H9 (cell line): ENCODE measurements at regions not wholly inside any gene's neighbourhood (a gene's known extent, or its start where the extent isn't known, plus 50 kb on each side); places are given as distances from the start of the nearest gene placed in this dataset.

Experiments used
- DNase-seq: peaks from one replicate; pipeline ENCODE4 v3.0.0-alpha.2; 2017
- H2AFZ ChIP-seq: one replicate; pipeline ENCODE4 v1.6.1; 2013; ENCODE audit warnings: mild to moderate bottlenecking, low read length, control low read depth, moderate library complexity
- H2AK5ac ChIP-seq: 2 replicates; pipeline ENCODE4 v1.6.1; 2013; ENCODE audit warnings: low read length, control low read depth, mixed read lengths; ENCODE audit not compliant: insufficient read length
- H2BK120ac ChIP-seq: one replicate; pipeline ENCODE4 v1.6.1; 2013; ENCODE audit warnings: low read depth, mild to moderate bottlenecking, low read length, control low read depth, inconsistent platforms; ENCODE audit not compliant: poor library complexity, severe bottlenecking
- H2BK12ac ChIP-seq: 2 replicates; pipeline ENCODE4 v1.6.1; 2013; ENCODE audit warnings: low read length, control low read depth, mixed read lengths, low read depth; ENCODE audit not compliant: insufficient read length
- H2BK15ac ChIP-seq: 2 replicates; pipeline ENCODE4 v1.6.1; 2013; ENCODE audit warnings: low read depth, low read length, control low read depth
- H2BK20ac ChIP-seq: one replicate; pipeline ENCODE4 v1.6.1; 2013; ENCODE audit warnings: low read depth, mild to moderate bottlenecking, low read length, control low read depth, inconsistent platforms; ENCODE audit not compliant: poor library complexity, severe bottlenecking
- H2BK5ac ChIP-seq: 2 replicates; pipeline ENCODE4 v1.6.1; 2013; ENCODE audit warnings: low read length, control low read depth, mixed read lengths; ENCODE audit not compliant: insufficient read length
- H3K14ac ChIP-seq: 2 replicates; pipeline ENCODE4 v1.6.1; 2013; ENCODE audit warnings: low read length, control low read depth; ENCODE audit not compliant: insufficient read depth
- H3K18ac ChIP-seq: 2 replicates; pipeline ENCODE4 v1.6.1; 2013; ENCODE audit warnings: low read depth, mild to moderate bottlenecking, mixed read lengths, low read length, control low read depth; ENCODE audit not compliant: insufficient read length
- H3K23ac ChIP-seq: 2 replicates; pipeline ENCODE4 v1.6.1; 2013; ENCODE audit warnings: low read length, control low read depth, mixed read lengths, low read depth; ENCODE audit not compliant: insufficient read length
- H3K23me2 ChIP-seq: 2 replicates; pipeline ENCODE4 v1.6.1; 2013; ENCODE audit warnings: low read depth, mild to moderate bottlenecking, mixed read lengths, low read length, control low read depth; ENCODE audit not compliant: insufficient read length, poor library complexity, severe bottlenecking
- H3K27ac ChIP-seq: 2 replicates; pipeline ENCODE4 v1.5.1; 2013; ENCODE audit warnings: low read length, control low read depth, mixed read lengths, low read depth; ENCODE audit not compliant: insufficient read length
- H3K27me3 ChIP-seq: 2 replicates; pipeline ENCODE4 v1.6.1; 2013; ENCODE audit warnings: low read length, control low read depth, inconsistent platforms; ENCODE audit not compliant: insufficient read depth
- H3K4ac ChIP-seq: 2 replicates; pipeline ENCODE4 v1.6.1; 2013; ENCODE audit warnings: low read depth, mild to moderate bottlenecking, control low read depth, inconsistent platforms, low read length, moderate library complexity
- H3K4me1 ChIP-seq: 2 replicates; pipeline ENCODE4 v1.6.1; 2013; ENCODE audit warnings: low read length, control low read depth, inconsistent platforms; ENCODE audit not compliant: insufficient read depth
- H3K4me2 ChIP-seq: 2 replicates; pipeline ENCODE4 v1.6.1; 2013; ENCODE audit warnings: low read length, control low read depth, mixed read lengths; ENCODE audit not compliant: insufficient read length, insufficient read depth
- H3K56ac ChIP-seq: 2 replicates; pipeline ENCODE4 v1.6.1; 2013; ENCODE audit warnings: low read depth, mild to moderate bottlenecking, mixed read lengths, low read length, control low read depth; ENCODE audit not compliant: insufficient read length
- H3K79me1 ChIP-seq: 2 replicates; pipeline ENCODE4 v1.6.1; 2013; ENCODE audit warnings: low read depth, mild to moderate bottlenecking, moderate library complexity, low read length, control low read depth, inconsistent platforms; ENCODE audit not compliant: insufficient read depth, poor library complexity, severe bottlenecking
- H3K79me2 ChIP-seq: 2 replicates; pipeline ENCODE4 v1.6.1; 2013; ENCODE audit warnings: low read length, control low read depth, inconsistent platforms; ENCODE audit not compliant: insufficient read depth
- H3K9ac ChIP-seq: 2 replicates; pipeline ENCODE4 v1.6.1; 2013; ENCODE audit warnings: low read length, control low read depth, mixed read lengths; ENCODE audit not compliant: insufficient read length; ENCODE audit errors: extremely low read depth
- H3K9me3 ChIP-seq: one replicate; pipeline ENCODE4 v1.6.1; 2013; ENCODE audit warnings: low read depth, low read length, inconsistent platforms; ENCODE audit not compliant: control insufficient read depth
- H3T11ph ChIP-seq: one replicate; pipeline ENCODE4 v1.6.1; 2013; ENCODE audit warnings: mild to moderate bottlenecking, low read length, control low read depth, inconsistent platforms
- H4K20me1 ChIP-seq: one replicate; pipeline ENCODE4 v1.6.1; 2013; ENCODE audit not compliant: control insufficient read depth, insufficient read length, insufficient read depth
- H4K5ac ChIP-seq: 2 replicates; pipeline ENCODE4 v1.6.1; 2013; ENCODE audit warnings: low read depth, mild to moderate bottlenecking, mixed read lengths, low read length, control low read depth; ENCODE audit not compliant: insufficient read length
- H4K8ac ChIP-seq: replicated peaks from 2 replicates; pipeline ENCODE4 v1.6.1; 2013; ENCODE audit warnings: low read length, control low read depth, mixed read lengths, low read depth; ENCODE audit not compliant: insufficient read length
- H4K91ac ChIP-seq: 2 replicates; pipeline ENCODE4 v1.6.1; 2013; ENCODE audit warnings: low read depth, mild to moderate bottlenecking, moderate library complexity, mixed read lengths, low read length, control low read depth; ENCODE audit not compliant: insufficient read length
- H3K27ac Mint-ChIP-seq, 3 experiments: 2 replicates in 2 of 3; 3 replicates in 1 of 3; pipeline ENCODE4 v1.8.0; 2020 to 2021; ENCODE audit warnings: mixed read lengths in 3 of 3, mild to moderate bottlenecking in 1 of 3, moderate library complexity in 1 of 3
- H3K27me3 Mint-ChIP-seq: 2 replicates; pipeline ENCODE4 v1.8.0; 2021; ENCODE audit warnings: low read depth, mild to moderate bottlenecking, moderate library complexity, mixed read lengths
- H3K36me3 Mint-ChIP-seq, 3 experiments: 2 replicates in 2 of 3; 3 replicates in 1 of 3; pipeline ENCODE4 v1.8.0; 2020 to 2021; ENCODE audit warnings: low read depth in 3 of 3, mixed read lengths in 3 of 3; ENCODE audit not compliant: insufficient read depth in 1 of 3
- H3K4me1 Mint-ChIP-seq, 2 experiments: 2 replicates each; pipeline ENCODE4 v1.8.0; 2020; ENCODE audit warnings: mixed read lengths in 2 of 2
- H3K4me3 Mint-ChIP-seq, 2 experiments: 2 replicates in 1 of 2; 3 replicates in 1 of 2; pipeline ENCODE4 v1.8.0; 2020 to 2021; ENCODE audit warnings: mild to moderate bottlenecking in 2 of 2, mixed read lengths in 2 of 2, moderate library complexity in 1 of 2
- H3K9me3 Mint-ChIP-seq, 2 experiments: 2 replicates in 1 of 2; 3 replicates in 1 of 2; pipeline ENCODE4 v1.8.0; 2020; ENCODE audit warnings: mild to moderate bottlenecking in 2 of 2, mixed read lengths in 2 of 2, moderate library complexity in 1 of 2
- WGBS: extraction: QIAGEN DNeasy Blood & Tissue Kit; methylation state at CpG from one replicate; pipeline ENCODE4 v1.1.7; 2013; ENCODE audit warnings: missing lambda C conversion rate, low lambda C conversion rate, mixed read lengths; ENCODE audit not compliant: insufficient read length; ENCODE audit errors: extremely low coverage; 5-methylcytosine and 5-hydroxymethylcytosine counted together
- TF ChIP-seq, protein P1 (sequence below): fragments of 200-600 bp; sonication (generic); conservative IDR thresholded peaks from 3 replicates; pipeline ENCODE4 v1.8.0; 2021; ENCODE audit warnings: antibody characterized with exemption, mild to moderate bottlenecking

- H4K5ac ChIP-seq, result no peak overlapping the region
- H2BK12ac ChIP-seq, result no peak overlapping the region
- H3K9me3 ChIP-seq, result peaks cover 8% of the 10 kb centered on the region
- H3T11ph ChIP-seq, result no peak overlapping the region
- no peak overlapping the region for H3K23ac ChIP-seq
- peaks cover 22 to 26% of the 10 kb centered on the region in 2 experiments for H3K9me3 Mint-ChIP-seq
- no peak overlapping the region for H3K18ac ChIP-seq
- no peak overlapping the region for H2BK5ac ChIP-seq
- H3K4me2 ChIP-seq, result no peak overlapping the region
- H3K79me2 ChIP-seq, result no peaks in the 10 kb centered on the region
- no peak overlapping the region for H2BK120ac ChIP-seq
- no peak overlapping the region for H3K56ac ChIP-seq
- H2AFZ ChIP-seq, result no peak overlapping the region
- DNase-seq, result no peak
- H3K4me1 Mint-ChIP-seq, result peaks cover 0 to 4% of the 10 kb centered on the region in 2 experiments; a peak in 2 of 4 replicates
- H3K27me3 Mint-ChIP-seq, result no peaks in the 10 kb centered on the region
- no peak overlapping the region for H3K4ac ChIP-seq
- no peak overlapping the region for H2AK5ac ChIP-seq
- no peak overlapping the region for H4K91ac ChIP-seq
- peaks cover 10 to 25% (median 23%) of the 10 kb centered on the region in 3 experiments; a peak in 5 of 7 replicates for H3K36me3 Mint-ChIP-seq
- H3K27ac Mint-ChIP-seq, result no peak overlapping the region
- WGBS, result no CpG with 5 or more reads among the region's 1 CpG
- H3K27ac ChIP-seq, result no peak overlapping the region
- H3K79me1 ChIP-seq, result no peaks in the 10 kb centered on the region
- no peak overlapping the region for H3K4me3 Mint-ChIP-seq
- H3K4me1 ChIP-seq, result no peaks in the 10 kb centered on the region
- TF ChIP-seq, protein P1, sequence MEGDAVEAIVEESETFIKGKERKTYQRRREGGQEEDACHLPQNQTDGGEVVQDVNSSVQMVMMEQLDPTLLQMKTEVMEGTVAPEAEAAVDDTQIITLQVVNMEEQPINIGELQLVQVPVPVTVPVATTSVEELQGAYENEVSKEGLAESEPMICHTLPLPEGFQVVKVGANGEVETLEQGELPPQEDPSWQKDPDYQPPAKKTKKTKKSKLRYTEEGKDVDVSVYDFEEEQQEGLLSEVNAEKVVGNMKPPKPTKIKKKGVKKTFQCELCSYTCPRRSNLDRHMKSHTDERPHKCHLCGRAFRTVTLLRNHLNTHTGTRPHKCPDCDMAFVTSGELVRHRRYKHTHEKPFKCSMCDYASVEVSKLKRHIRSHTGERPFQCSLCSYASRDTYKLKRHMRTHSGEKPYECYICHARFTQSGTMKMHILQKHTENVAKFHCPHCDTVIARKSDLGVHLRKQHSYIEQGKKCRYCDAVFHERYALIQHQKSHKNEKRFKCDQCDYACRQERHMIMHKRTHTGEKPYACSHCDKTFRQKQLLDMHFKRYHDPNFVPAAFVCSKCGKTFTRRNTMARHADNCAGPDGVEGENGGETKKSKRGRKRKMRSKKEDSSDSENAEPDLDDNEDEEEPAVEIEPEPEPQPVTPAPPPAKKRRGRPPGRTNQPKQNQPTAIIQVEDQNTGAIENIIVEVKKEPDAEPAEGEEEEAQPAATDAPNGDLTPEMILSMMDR, result no peak
- H3K23me2 ChIP-seq, result no peaks in the 10 kb centered on the region
- H4K20me1 ChIP-seq, result no peaks in the 10 kb centered on the region
- H2BK15ac ChIP-seq, result no peak overlapping the region
- no peak overlapping the region for H3K14ac ChIP-seq
- H3K27me3 ChIP-seq, result no peaks in the 10 kb centered on the region
- H3K9ac ChIP-seq, result no peak overlapping the region
- no peak overlapping the region for H2BK20ac ChIP-seq
- H4K8ac ChIP-seq, result no peak overlapping the region
Observed at GRCh38 chr14:84197704-84198103, 1332.2 kb upstream of the FLRT2 start.
